Left lung (tissue), 4 donors: ENCODE measurements at regions not wholly inside any gene's neighbourhood (a gene's known extent, or its start where the extent isn't known, plus 50 kb on each side); places are given as distances from the start of the nearest gene placed in this dataset.

Source experiments
- ATAC-seq: fragments of 200-7000 bp; cut with Tn5 transposase; one replicate; pipeline ENCODE4 v1.9.1; 2020; ENCODE audit warnings: moderate library complexity
- DNase-seq, 4 donors: peaks; one replicate each; pipeline ENCODE4 v3.0.0-alpha.2; 2013 to 2020
- H3K27ac ChIP-seq, 2 donors: fragments of 200-600 bp; sonication (generic) in 1 of 2; one replicate each; pipeline versions ENCODE4 v1.5.0 to v1.8.0; 2020 to 2021
- H3K27me3 ChIP-seq, 2 donors: fragments of 200-600 bp; sonication (generic) in 1 of 2; one replicate each; pipeline versions ENCODE4 v1.5.0 to v1.8.0; 2020 to 2021
- H3K36me3 ChIP-seq, 2 donors: fragments of 200-600 bp; sonication (generic) in 1 of 2; one replicate each; pipeline versions ENCODE4 v1.5.0 to v1.8.0; 2020 to 2021
- H3K4me1 ChIP-seq, 2 donors: fragments of 200-600 bp; one replicate each; pipeline ENCODE4 v1.8.0; 2021
- H3K4me3 ChIP-seq, 2 donors: fragments of 200-600 bp; sonication (generic) in 1 of 2; one replicate each; pipeline versions ENCODE4 v1.5.0 to v1.8.0; 2020 to 2021; ENCODE audit warnings: mild to moderate bottlenecking in 1 of 2
- H3K9me3 ChIP-seq, 2 donors: fragments of 200-600 bp; sonication (generic) in 1 of 2; one replicate each; pipeline versions ENCODE4 v1.5.0 to v1.8.0; 2020 to 2021
- CTCF ChIP-seq, 2 donors: fragments of 200-600 bp; sonication (generic) in 1 of 2; IDR thresholded peaks; one replicate each; pipeline versions ENCODE4 v1.5.0 to v1.8.0; 2021; ENCODE audit warnings: antibody characterized with exemption in 2 of 2
- intact Hi-C, 2 donors: fragments of 100-400 bp; cut with DNase I; formaldehyde crosslinking; loops; one replicate each; pipeline versions ENCODE4 v1.11.2 to v1.14.2; 2022
- donor health status: DM: no; HTN: yes; CAD: no.
- donor health status: DM: no; HTN: no; CAD: no.

GRCh38 chr10:52654201-52654600 lies 118.4 kb downstream of the MBL2 start:
- H3K27ac ChIP-seq, result no peak overlapping the region
- H3K4me1 ChIP-seq, result peaks cover 0 to 7% of the 10 kb centered on the region in 2 donors
- ATAC-seq (no peak), DNase-seq (no peak)
- intact Hi-C loops, result no loop called here
- H3K9me3 ChIP-seq, result no peaks in the 10 kb centered on the region
- H3K4me3 ChIP-seq, result no peak overlapping the region
- H3K36me3 ChIP-seq, result no peaks in the 10 kb centered on the region
- TF ChIP-seq CTCF (IDR thresholded peaks at IDR 0.05), result no peak
- no peaks in the 10 kb centered on the region for H3K27me3 ChIP-seq

DNA sequence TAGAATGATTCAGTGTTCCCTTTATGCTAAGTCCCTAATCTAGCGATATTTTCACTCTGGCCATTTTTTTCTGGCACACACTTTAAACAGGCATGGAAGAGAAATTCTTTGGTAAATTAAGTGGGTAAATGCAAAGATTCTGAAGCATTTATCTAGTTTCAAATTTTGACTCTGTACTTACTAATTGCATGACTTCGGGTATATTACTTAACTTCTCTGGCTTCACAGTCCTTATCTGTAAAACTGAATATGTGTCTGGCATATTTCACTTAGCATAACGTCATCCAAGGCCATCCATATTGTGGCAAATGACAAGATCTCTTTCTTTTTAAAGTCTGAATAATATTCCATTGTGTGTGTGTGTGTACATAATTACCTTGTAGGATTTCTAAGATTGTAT lies 114.5 kb downstream of the MBL2 start:
- no peak for TF ChIP-seq CTCF (IDR thresholded peaks at IDR 0.05)
- DNase-seq (no peak), ATAC-seq (no peak)
- no peak overlapping the region for H3K27ac ChIP-seq
- H3K9me3 ChIP-seq, result no peaks in the 10 kb centered on the region
- H3K4me1 ChIP-seq, result peaks cover 0 to 4% of the 10 kb centered on the region in 2 donors
- intact Hi-C loops, result no loop called here
- H3K4me3 ChIP-seq, result no peak overlapping the region
- no peaks in the 10 kb centered on the region for H3K27me3 ChIP-seq
- H3K36me3 ChIP-seq, result no peaks in the 10 kb centered on the region

GRCh38 chr10:52659085-52659484 lies 113.5 kb downstream of the MBL2 start:
- Histone ChIP-seq H3K36me3 (no peaks in the 10 kb centered on the region), H3K27ac (no peak overlapping the region), H3K27me3 (no peaks in the 10 kb centered on the region), H3K4me3 (no peak overlapping the region), H3K9me3 (no peaks in the 10 kb centered on the region), H3K4me1 (no peaks in the 10 kb centered on the region)
- no peak for TF ChIP-seq CTCF (IDR thresholded peaks at IDR 0.05)
- no peak for ATAC-seq
- no peak for DNase-seq
- intact Hi-C loops, result no loop called here

DNA sequence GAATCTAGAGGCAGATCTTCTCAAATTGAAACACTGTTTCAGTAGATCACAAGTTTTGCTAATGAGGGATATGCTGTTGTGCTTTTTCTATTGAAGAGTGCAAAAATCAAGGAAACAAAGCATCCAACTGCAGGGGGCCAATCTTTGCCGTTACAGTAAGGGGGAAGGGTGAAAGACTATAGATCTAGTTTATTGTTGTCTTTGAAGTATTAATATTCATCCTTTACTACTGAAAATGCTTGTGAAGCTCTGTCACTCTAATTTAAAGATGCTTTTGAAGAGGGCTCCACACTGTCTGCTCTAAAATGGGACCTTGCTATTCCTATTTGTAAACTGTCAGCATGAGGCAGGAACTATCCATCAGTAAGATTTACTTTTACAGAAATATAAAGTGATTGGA lies 110.3 kb downstream of the MBL2 start:
- intact Hi-C loops, result no loop called here
- Histone ChIP-seq H3K36me3 (no peaks in the 10 kb centered on the region), H3K27ac (no peak overlapping the region), H3K4me3 (no peak overlapping the region), H3K9me3 (peaks cover 0 to 16% of the 10 kb centered on the region in 2 donors), H3K4me1 (no peaks in the 10 kb centered on the region), H3K27me3 (no peaks in the 10 kb centered on the region)
- ATAC-seq (no peak), DNase-seq (no peak)
- TF ChIP-seq CTCF (IDR thresholded peaks at IDR 0.05), result no peak

- H3K36me3 ChIP-seq, result no peaks in the 10 kb centered on the region
- intact Hi-C loops, result no loop called here
- H3K4me1 ChIP-seq, result no peaks in the 10 kb centered on the region
- DNase-seq (no peak), ATAC-seq (no peak)
- no peak for TF ChIP-seq CTCF (IDR thresholded peaks at IDR 0.05)
- H3K4me3 ChIP-seq, result no peak overlapping the region
- no peak overlapping the region for H3K27ac ChIP-seq
- H3K27me3 ChIP-seq, result no peaks in the 10 kb centered on the region
- H3K9me3 ChIP-seq, result peaks cover 0 to 24% of the 10 kb centered on the region in 2 donors
These were observed 109.4 kb downstream of the MBL2 start for GRCh38 chr10:52663161-52663560.
